HG02678 (cell line): ENCODE measurements at regions not wholly inside any gene's neighbourhood (a gene's known extent, or its start where the extent isn't known, plus 50 kb on each side); places are given as distances from the start of the nearest gene placed in this dataset.
"Not testable (repeated sequence)": the region's sequence is repeated elsewhere in the genome, so short reads cannot be mapped to it uniquely, and the experiment has no call there.

ENCODE experiments used
- ATAC-seq: cut with Tn5 transposase; IDR thresholded peaks from one replicate; pipeline ENCODE4 v1.9.1; 2021; ENCODE audit warnings: mild to moderate bottlenecking, moderate library complexity; ENCODE audit not compliant: unreplicated experiment

DNA sequence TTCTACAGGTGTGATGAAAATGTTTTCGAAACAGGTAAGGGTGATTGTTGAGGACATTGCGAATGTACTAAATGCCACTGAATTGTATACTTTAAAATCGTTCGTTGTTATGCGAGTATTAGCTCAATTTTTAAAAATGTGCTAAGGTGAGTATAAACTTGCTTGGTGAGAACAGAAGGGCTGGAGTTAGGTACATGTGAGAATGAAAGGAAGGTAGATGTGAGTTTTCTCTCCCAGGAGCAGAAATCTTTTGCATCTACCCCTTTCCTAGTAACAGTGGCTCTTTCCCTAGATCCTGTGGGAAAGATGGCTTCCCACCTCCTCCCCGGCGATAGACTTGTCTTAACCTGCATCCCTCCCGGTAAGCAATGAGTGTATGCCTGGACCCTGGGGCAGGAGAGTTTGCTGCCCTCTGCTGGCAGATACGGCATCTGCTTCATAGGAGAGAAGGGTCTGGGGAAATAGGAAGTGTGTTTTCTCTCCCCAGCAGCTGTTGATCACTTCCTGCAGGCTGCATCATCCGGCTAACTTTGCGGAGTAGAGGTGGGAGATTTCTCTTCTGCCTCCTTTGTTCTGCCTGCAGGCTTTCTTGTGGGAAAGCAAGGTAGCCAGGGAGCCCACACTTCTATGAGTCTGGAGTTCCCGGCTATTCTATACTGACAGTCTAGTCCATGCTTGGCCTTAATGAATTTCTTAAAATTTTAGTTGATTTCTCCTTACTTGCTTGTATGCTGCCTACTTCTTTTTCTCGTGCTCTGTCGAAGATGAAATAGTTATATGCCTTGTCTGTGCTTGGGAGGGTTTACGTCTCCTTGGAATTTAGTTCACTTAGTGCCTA is 373.3 kb upstream of the SEMA6A start:
- ATAC-seq, result peak; percentile 100

DNA sequence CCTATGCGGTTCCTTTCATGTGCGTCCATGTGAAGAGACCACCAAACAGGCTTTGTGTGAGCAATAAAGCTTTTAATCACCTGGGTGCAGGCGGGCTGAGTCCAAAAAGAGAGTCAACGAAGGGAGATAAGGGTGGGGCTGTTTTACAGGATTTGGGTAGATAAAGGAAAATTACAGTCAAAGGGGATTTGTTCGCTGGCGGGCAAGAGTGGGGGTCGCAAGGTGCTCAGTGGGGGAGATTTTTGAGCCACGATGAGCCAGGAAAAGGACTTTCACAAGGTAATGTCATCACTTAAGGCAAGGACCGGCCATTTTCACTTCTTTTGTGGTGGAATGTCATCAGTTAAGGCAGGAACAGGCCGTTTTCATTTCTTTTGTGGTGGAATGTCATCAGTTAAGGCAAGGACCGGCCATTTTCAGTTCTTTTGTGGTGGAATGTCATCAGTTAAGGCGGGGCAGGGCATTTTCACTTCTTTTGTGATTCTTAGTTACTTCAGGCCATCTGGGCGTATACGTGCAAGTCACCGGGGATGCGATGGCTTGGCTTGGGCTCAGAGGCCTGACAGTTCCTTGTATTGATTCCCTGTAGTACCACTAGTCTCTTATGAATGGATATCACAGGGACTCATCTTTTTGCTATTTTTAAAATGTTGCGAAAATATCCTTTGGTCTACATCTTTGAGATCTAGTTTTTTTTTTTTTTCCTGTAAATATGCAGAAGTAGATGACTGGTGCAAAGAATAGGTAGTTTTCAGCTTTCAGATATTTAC is 371.2 kb upstream of the SEMA6A start:
- not testable (repeated sequence) for ATAC-seq

DNA sequence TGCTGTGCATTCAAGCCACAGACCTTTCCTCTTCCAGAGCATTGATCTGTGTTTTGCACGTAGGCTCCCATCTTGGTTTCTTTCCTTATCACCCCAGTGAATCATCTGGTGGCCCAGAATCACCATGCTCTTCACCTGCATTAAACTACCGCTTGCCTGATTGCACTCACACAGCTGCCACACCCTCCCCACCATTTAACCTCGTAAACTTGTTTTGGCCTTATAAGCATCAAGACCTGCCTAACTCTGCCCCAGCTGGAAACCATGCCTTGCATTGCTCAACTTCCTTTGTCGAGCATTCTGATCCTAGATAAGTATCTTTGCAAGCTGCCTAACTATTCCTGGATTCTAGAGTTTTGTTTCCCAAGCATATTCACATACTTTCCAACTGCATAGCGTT is 369.6 kb upstream of the SEMA6A start:
- ATAC-seq, result no peak

DNA sequence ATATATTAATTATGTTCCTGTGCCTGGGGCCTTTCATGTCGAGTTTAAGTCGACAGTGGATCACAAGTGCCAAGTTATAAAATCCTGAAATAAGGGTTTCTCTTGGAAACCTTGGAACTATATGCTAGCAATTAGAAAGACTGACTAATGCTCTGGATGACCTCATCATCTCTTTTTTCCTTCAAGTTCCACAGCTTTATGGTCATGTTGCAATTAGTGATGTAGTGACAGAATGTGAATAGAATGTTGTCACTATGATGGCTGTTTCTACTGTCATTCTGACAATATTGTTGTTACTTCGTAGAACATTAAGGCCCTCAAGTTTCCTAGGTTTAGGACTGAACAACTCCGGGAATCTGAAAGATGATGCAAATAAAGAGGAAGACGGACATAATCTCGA is 368.0 kb upstream of the SEMA6A start:
- no peak for ATAC-seq

DNA sequence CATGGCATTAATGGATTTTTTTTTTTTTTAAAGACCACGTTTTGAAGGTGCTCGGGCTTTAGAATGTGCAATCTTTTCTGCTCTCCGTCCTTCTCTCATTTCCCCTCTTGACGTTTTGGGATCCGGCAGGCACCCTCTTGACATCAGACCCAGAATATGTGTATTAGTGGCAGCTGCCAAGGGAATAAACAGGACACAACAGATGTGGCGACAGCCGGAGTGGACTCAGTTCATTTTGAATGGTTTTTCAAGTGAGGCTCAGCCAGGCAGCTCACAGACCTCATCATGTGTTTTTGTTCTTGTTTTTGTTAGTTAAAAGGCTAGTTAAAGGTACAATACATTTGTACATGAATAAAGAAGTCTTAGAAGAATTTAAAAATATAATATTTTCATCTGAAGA is 365.0 kb upstream of the SEMA6A start:
- no peak for ATAC-seq

DNA sequence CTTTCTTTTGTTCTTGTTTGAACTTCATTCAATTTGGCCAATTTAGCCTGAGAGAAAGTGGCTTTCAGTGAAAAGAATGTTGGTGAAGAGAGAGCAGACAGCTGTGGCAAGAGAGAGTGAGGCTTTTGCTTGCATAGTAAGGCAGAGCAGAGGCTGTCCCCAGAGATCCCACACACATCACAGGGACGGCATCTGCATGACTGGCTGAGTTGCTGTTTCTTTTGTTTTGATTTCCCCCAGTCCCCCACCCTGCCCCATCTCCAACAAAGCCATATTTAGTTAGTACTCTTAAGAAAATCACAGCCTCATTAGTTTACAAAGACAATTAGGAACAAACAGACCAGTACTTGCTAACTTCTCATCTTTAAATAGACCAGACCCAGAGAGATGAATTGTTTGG is 363.9 kb upstream of the SEMA6A start:
- ATAC-seq, result no peak

DNA sequence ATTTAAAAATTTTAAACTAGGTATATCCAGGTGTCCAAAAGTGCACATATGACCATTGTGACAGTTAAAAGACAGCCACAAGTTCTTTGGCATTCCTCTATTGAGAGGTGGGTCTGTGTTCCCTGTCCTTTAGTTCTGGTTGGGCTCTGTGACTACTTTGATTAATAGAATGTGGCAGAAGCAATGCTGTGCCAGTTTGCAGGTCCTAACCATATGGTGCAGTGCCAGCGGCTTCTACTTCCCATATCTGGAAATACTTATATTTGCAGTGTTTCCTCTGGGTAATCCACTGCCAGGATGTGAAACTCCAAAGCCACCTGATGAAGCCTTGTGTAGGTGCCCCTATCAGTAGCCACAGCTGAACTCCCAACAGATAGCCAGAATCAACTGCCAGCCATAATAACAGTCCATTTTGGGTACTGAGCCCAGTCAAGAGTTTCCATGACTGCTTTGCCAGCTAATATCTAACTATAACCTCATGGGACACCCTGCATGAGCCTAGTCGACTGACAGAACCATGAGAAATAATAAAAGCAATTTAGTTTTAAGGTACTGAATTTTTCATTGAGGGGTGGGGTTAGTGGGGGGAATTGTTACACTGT is 361.0 kb upstream of the SEMA6A start:
- no peak for ATAC-seq

DNA sequence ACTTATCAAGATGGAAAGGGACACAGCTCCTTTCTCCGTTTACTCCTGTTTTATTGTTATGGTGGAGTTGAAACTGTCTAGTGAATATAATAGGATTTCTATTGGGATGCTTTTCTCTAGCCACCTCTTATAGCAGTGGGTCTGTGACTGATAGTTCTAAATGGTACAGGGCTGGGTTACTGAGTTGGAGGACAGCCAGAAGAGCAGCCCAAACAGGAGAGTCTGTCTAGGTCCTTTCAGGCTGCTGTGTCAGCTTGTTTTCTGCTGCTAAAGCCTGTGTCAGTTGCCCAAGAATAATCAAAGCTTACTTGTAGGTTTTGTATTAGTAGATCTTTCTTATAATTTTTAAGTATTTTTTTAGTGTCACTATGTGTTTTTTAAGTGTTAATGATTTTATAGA is 356.0 kb upstream of the SEMA6A start:
- no peak for ATAC-seq

DNA sequence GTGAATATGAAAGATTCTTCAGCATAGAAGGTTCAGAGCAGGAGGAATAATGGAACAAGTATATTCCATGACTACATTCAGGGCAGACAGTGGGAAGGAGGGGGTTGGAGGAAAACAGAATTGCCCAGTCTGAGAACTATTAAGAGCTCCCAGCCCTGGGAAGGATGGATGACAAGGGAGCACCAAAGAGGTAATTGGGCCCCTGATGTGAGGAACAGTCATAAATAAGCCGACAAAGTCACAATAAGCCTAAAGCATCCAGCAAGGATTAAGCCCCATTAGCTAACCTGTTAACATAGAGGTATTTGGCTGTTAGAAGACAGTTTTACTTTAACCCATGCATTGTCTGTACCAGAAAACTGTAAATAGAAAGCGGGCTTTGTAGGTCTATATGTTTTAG is 348.7 kb upstream of the SEMA6A start:
- ATAC-seq, result no peak

DNA sequence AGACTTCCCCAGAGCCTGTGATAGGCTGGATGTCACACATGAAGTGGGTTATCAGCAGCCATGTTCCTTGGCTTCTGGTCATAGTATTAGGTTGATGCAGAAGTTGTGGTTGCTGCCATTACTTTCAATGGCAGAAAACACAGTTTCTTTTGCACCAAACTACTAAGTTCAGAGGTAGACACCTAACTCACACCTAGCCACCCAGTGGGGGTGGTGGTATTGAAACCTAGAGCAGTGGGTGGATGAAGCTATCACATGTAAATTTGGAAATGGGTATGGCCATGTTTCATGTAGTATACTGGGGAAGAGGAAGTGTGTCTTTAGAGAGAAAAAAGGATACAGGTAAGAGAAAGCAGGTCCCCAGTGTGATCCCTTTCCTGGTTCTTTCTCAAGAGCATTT is 347.9 kb upstream of the SEMA6A start:
- peak; percentile 83 for ATAC-seq

DNA sequence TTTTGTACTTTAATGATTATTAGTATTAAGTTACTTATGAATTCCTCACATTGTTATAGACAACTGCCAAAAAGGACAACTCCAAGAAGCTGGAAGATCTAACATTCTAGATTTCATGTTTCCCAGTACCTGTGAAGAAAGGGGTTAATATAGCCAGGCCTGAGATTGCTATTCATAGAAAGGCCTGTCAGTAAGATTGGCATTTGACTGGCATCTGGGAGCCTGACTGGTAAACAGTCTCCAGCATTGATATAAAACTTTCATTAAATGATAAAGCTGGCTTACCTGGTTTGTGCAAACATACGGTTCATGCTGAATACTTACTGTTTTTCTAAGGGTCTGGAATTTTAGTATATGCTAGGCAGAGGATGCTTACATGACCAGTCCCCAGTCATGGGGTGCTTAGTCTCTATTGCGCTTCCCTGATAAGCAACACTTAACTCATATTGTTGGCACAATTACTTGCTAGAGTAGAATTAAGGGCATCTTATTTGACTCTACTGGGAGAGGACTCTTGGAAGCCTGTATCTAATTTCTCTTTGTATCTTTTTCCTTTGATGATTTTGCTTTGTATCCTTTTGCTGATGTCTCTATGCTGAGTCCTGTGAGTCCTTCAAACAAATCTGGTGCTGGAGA is 340.4 kb upstream of the SEMA6A start:
- ATAC-seq, result no peak

DNA sequence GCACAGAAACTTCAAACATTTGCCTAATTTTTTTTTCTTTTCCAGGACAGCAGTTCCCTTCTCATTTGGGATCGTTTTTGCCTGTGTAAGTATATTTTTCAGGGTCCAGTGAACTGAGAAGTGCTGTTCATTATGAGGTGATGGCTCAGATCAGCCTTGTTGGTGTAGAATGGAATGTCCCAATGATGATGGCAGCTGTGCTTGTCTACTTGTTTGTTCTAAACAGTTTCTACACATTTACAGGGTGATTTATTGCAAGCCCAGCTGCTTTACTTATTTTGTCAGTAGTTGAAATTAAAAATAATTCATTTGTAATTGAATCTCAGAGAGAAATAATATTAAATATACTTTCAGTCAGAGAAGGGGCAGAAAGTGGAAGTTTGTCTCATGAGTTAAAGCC is 337.6 kb upstream of the SEMA6A start:
- ATAC-seq, result no peak

DNA sequence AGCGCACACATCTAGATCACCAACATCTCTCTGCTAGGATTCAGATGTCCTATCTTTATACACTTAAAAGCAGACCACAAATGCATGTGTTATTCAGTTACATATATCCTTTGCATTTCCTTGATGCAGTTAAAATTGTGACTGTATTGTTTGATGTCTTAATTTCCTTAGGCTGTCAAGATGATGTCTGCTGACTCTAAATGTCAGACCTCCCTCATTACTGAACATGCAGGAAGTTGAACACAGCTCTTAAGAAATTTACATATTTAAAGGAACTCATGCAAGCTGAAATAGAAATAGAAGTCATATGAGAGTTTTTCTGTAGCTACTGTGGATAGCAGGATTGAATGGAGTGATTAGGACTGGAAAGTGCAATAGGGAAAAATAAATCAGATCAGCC is 336.5 kb upstream of the SEMA6A start:
- ATAC-seq, result no peak

DNA sequence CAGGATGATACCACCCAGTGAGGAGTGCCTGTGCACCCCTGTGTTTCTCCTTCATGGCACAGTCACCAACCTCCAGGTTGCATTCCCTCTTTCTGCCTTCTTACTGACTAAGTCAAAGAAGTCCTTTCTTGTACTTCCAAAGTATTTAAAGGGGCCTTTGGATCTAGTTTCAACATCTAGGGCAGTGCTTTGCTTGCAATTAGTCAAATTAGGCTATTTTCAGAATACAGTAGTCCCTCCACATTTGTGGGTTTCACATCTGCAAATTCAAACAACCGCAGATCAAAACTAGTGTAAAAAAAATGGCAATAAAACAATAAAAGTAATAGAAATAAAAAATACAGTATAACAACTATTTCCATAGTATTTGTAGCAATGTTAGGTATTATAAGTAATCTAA is 333.9 kb upstream of the SEMA6A start:
- peak; percentile 72 for ATAC-seq

DNA sequence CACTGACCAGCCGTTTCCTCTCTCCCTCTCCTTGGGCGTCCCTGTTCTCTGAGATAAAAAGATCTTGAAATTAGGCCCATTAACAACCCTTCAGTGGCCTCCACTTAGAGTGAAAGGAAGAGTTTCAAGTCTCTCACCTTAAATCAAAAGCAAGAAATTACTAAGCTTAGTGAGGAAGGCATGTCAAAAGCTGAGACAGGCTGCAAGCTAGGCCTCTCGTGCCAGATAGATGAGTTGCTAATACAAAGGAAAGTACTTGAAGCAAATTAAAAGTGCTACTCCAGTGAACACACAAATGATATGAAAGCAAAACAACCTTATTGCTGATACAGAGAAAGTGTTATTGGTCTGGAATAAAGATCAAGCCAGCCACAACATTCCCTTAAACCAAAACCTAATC is 331.3 kb upstream of the SEMA6A start:
- no peak for ATAC-seq

DNA sequence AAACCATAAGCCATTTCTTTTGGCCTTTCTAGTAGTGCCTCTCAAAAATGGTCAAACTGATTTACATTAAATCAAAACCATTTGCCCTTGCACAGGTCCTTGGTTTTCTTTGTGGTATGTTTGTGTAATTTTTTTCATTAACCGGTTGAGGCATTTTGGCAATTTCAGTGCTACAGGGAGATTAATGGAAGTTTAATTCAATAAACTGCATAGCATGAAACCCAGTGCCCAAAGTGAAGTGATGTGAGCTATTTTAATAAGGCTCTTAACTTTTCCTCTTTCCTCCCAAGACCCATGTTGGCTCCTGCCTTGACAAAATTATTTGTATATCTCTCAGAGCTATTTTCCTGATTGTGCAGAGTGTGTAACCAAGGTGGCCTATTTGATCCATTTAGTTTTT is 326.2 kb upstream of the SEMA6A start:
- no peak for ATAC-seq

DNA sequence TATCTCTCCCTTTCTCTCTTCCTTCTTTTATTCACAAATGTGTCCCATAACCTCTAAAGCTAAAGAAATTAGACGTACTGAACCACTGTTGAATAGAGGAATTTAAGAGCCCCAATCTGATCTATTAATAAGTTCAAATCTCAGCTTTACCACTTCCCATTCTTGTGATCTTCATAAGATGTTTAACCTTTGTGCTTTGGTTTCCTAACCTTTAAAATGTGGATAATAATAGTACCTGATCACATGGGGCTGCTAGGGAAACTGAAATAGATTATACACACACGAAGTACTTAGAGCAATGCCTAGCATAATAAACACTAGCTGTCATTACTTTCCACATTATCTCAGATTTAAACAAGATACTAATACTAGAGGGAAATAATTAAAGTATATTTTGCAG is 324.3 kb upstream of the SEMA6A start:
- ATAC-seq, result no peak

DNA sequence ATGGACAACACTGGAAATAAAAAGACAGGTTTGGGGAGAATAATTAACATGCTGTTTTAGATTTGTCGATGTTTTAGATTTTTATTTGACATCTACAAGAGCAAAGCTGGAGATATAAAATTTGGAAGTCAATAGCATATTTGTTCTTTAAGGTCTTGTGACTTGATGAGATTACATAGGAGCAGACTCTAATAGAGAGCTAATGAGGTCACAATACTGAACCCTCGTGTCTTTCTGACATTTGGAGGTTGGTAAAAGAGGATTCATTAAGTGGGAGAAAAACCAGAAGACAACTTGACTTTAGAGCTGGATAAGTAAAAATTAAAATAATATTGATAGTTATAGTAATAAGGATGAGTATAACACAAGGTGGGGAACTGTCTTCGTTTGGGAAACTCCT is 322.7 kb upstream of the SEMA6A start:
- no peak for ATAC-seq

DNA sequence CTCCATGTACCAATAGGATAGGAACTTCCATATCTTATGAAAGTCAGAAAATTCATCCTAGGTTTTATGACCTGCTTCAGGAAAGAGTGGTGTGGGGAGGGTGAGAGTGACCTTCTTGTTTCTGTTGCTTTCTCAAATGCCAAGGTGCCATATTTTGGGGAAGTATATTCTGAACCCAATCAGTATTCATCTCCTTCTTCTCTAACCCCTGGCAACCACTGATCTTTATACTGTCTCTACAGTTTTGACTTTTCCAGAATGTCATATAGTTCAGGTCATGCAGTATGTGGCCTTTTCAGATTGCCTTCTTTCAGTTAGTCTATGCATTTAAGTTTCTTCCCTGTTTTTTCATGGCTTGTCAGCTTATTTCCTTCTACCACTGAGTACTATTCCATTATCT is 321.4 kb upstream of the SEMA6A start:
- ATAC-seq, result no peak

DNA sequence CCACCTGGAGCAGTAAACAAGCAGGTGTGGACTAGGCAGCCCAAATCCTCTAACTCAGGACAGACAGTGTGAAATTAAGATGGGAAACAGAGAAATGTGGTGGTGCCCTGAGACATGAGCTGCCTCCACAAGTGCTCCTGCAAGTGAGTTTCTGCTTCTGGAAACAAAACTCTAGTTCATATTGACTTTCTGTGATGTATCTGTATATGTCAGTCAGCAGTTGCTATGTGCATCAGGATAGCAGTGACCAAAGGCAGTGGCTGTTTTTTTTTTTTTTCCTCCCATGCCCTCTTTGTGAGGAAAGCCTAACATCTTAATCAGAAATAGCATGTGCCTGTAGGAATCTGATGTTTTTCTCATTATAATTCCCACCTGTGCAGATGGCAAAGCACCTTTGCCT is 318.4 kb upstream of the SEMA6A start:
- ATAC-seq, result no peak

DNA sequence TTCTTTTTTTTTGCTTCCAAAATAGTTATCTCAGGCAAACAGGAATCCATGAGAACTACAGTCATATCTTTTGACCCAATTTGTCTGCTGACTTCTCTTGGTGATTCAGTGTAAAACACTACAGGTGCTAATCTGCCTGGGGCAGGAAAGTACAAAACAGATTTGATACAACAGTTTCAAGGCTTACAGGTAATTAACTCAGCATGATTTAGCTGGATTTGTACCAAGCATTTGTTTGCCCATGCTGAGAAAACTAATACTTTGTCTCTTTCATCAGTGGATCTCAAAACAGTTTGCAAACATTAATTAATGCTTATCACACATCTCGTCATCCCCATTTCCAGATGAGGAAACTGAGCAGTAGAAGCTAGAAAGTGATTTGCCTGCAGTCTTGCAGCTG is 312.5 kb upstream of the SEMA6A start:
- ATAC-seq, result no peak

DNA sequence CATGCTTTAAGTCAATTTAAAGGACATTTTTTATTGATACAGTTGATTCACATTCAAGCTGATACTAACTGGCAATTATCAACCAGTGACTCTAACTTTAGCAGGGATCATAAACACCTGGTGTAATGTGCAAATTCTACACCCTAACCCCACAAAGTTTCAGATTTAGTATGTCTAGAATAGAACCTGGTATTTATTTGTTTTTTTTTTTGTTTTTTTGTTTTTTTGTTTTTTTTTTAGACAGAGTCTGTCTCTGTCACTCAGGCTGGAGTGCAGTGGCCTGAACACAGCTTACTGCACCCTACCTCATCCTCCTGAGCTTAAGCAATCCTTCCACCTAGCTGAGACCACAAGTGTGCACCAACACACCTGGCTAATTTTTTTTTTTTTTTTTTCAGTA is 311.2 kb upstream of the SEMA6A start:
- ATAC-seq, result peak; percentile 55
